CD4-positive, alpha-beta T cell (primary cell): ENCODE measurements at regions not wholly inside any gene's neighbourhood (a gene's known extent, or its start where the extent isn't known, plus 50 kb on each side); places are given as distances from the start of the nearest gene placed in this dataset.

Experiments
- ATAC-seq: fragments of 200-7000 bp; cut with Tn5 transposase; one replicate; pipeline ENCODE4 v1.10.0; 2022; ENCODE audit warnings: mild to moderate bottlenecking; ENCODE audit not compliant: poor library complexity
- CTCF ChIA-PET: fragments of 350-600 bp; sonication (Branson Sonifier 250); formaldehyde crosslinking; loops from one replicate; lab custom pipeline; 2021; ENCODE audit warnings: antibody characterized with exemption, inconsistent platforms; lab: Charles Lee
- POLR2A ChIA-PET: fragments of 350-600 bp; sonication (Branson Sonifier 250); formaldehyde crosslinking; loops from one replicate; lab custom pipeline; 2021; ENCODE audit warnings: antibody characterized with exemption, inconsistent platforms; lab: Charles Lee
- DNase-seq, 14 experiments: peaks; one replicate each; pipeline ENCODE4 v3.0.0-alpha.2; 2013 to 2020; ENCODE audit warnings: mixed read lengths in 2 of 14
- H3K27ac ChIP-seq, 2 donors: one replicate each; pipeline versions ENCODE4 v1.5.1 to v1.7.0; 2013; ENCODE audit warnings: low read length in 2 of 2, low read depth in 1 of 2, mild to moderate bottlenecking in 1 of 2
- H3K27me3 ChIP-seq, 2 experiments: 1 replicate in 1 of 2; 2 replicates in 1 of 2; pipeline versions ENCODE4 v1.6.1 to v1.7.0; 2013; ENCODE audit warnings: low read length in 2 of 2, control low read depth in 1 of 2, mild to moderate bottlenecking in 1 of 2, moderate library complexity in 1 of 2; ENCODE audit not compliant: insufficient read depth in 2 of 2, control insufficient read depth in 1 of 2
- H3K36me3 ChIP-seq: one replicate; pipeline ENCODE4 v1.6.1; 2013; ENCODE audit warnings: low read length, control low read depth; ENCODE audit not compliant: insufficient read depth
- H3K4me1 ChIP-seq: one replicate; pipeline ENCODE4 v1.6.1; 2013; ENCODE audit warnings: low read length, control low read depth; ENCODE audit not compliant: insufficient read depth
- H3K4me3 ChIP-seq: one replicate; pipeline ENCODE4 v1.5.1; 2013; ENCODE audit warnings: mild to moderate bottlenecking, low read length, moderate library complexity
- H3K9me3 ChIP-seq, 2 experiments: 1 replicate in 1 of 2; 2 replicates in 1 of 2; pipeline versions ENCODE4 v1.6.1 to v1.7.0; 2013; ENCODE audit warnings: low read length in 2 of 2, mild to moderate bottlenecking in 2 of 2, control low read depth in 1 of 2, moderate library complexity in 1 of 2; ENCODE audit not compliant: control insufficient read depth in 1 of 2, insufficient read depth in 1 of 2
- H3K27ac Mint-ChIP-seq: one replicate; pipeline ENCODE4 v1.8.0; 2020; ENCODE audit warnings: mixed read lengths
- H3K27me3 Mint-ChIP-seq: one replicate; pipeline ENCODE4 v1.8.0; 2021; ENCODE audit warnings: mixed read lengths
- H3K36me3 Mint-ChIP-seq: one replicate; pipeline ENCODE4 v1.8.0; 2021; ENCODE audit warnings: low read depth, mixed read lengths
- H3K4me1 Mint-ChIP-seq: one replicate; pipeline ENCODE4 v1.8.0; 2021; ENCODE audit warnings: low read depth, mixed read lengths
- H3K4me3 Mint-ChIP-seq: one replicate; pipeline ENCODE4 v1.8.0; 2020; ENCODE audit warnings: mild to moderate bottlenecking, mixed read lengths
- H3K9me3 Mint-ChIP-seq: one replicate; pipeline ENCODE4 v1.8.0; 2020; ENCODE audit warnings: mixed read lengths
- CTCF ChIP-seq: fragments of 200-600 bp; IDR thresholded peaks from one replicate; pipeline ENCODE4 v1.8.0; 2022; ENCODE audit warnings: antibody characterized with exemption, mild to moderate bottlenecking
- intact Hi-C, 2 experiments: fragments of 100-400 bp; cut with DNase I in 1 of 2; cut with micrococcal nuclease in 1 of 2; formaldehyde crosslinking; loops; one replicate each; pipeline versions ENCODE4 v1.15.1 to v1.9.0; 2023 to 2025; cut with DNase I, micrococcal nuclease

GRCh38 chr18:54712758-54713157 is 115.5 kb upstream of the RAB27B start:
- H3K27ac Mint-ChIP-seq: peak overlapping the region; percentile 43

GRCh38 chr18:54713386-54713785 is 114.9 kb upstream of the RAB27B start:
- Mint-ChIP-seq H3K27ac (peak overlapping the region; percentile 43), H3K9me3 (no peaks in the 10 kb centered on the region), H3K27me3 (no peaks in the 10 kb centered on the region), H3K4me3 (no peak overlapping the region), H3K4me1 (peaks cover 54% of the 10 kb centered on the region), H3K36me3 (no peaks in the 10 kb centered on the region)
- ChIA-PET CTCF (no interaction called here), POLR2A (no interaction called here)
- no peak for TF ChIP-seq CTCF
- Histone ChIP-seq H3K27ac (no peak overlapping the region), H3K27me3 (no peaks in the 10 kb centered on the region), H3K9me3 (no peaks in the 10 kb centered on the region), H3K4me3 (no peak overlapping the region), H3K36me3 (no peaks in the 10 kb centered on the region), H3K4me1 (peaks cover 23% of the 10 kb centered on the region)
- intact Hi-C loops: loop anchor here in 1 of 2 experiments (5.0 kb wide), 1 partner anchor 104 kb away; no protein-coding TSS in a partner anchor
- ATAC-seq (peak; percentile 22), DNase-seq (peak in 2 of 14 experiments; percentile 3 to 34)

More at GRCh38 chr18:54712758-54713157, 115.5 kb upstream of the RAB27B start:
- CTCF ChIA-PET: no interaction called here
- DNase-seq (no peak), ATAC-seq (no peak)
- H3K4me1 Mint-ChIP-seq: peaks cover 48% of the 10 kb centered on the region
- intact Hi-C loops: loop anchor here in 1 of 2 experiments (5.0 kb wide), 1 partner anchor 105 kb away; no protein-coding TSS in a partner anchor
- Histone ChIP-seq H3K27me3 (no peaks in the 10 kb centered on the region), H3K36me3 (no peaks in the 10 kb centered on the region), H3K9me3 (no peaks in the 10 kb centered on the region), H3K27ac (no peak overlapping the region), H3K4me3 (no peak overlapping the region), H3K4me1 (peaks cover 16% of the 10 kb centered on the region)
- POLR2A ChIA-PET: no interaction called here
- no peak for TF ChIP-seq CTCF
- H3K4me3 Mint-ChIP-seq: no peak overlapping the region
- no peaks in the 10 kb centered on the region for H3K36me3 Mint-ChIP-seq
- H3K27me3 Mint-ChIP-seq: no peaks in the 10 kb centered on the region
- no peaks in the 10 kb centered on the region for H3K9me3 Mint-ChIP-seq

GRCh38 chr18:54714851-54715250 is 113.4 kb upstream of the RAB27B start:
- no peak for TF ChIP-seq CTCF
- CTCF ChIA-PET: no interaction called here
- ATAC-seq: no peak
- peaks cover 23% of the 10 kb centered on the region for H3K4me1 ChIP-seq
- Mint-ChIP-seq H3K36me3 (no peaks in the 10 kb centered on the region), H3K4me1 (peaks cover 59% of the 10 kb centered on the region), H3K27ac (no peak overlapping the region), H3K4me3 (no peak overlapping the region), H3K9me3 (no peaks in the 10 kb centered on the region), H3K27me3 (no peaks in the 10 kb centered on the region)
- intact Hi-C loops: loop anchor here (5.0 kb wide), 2 partner anchors 102 to 112 kb away; partner anchors contain the start of gene RAB27B (in 1 of the 2)
- no peaks in the 10 kb centered on the region for H3K36me3 ChIP-seq
- no peak for DNase-seq
- no peaks in the 10 kb centered on the region for H3K9me3 ChIP-seq
- H3K4me3 ChIP-seq: no peak overlapping the region
- H3K27me3 ChIP-seq: no peaks in the 10 kb centered on the region
- POLR2A ChIA-PET: no interaction called here
- H3K27ac ChIP-seq: no peak overlapping the region
